ENCODE measurements at regions not wholly inside any gene's neighbourhood (a gene's known extent, or its start where the extent isn't known, plus 50 kb on each side); places are given as distances from the start of the nearest gene placed in this dataset.

DNA sequence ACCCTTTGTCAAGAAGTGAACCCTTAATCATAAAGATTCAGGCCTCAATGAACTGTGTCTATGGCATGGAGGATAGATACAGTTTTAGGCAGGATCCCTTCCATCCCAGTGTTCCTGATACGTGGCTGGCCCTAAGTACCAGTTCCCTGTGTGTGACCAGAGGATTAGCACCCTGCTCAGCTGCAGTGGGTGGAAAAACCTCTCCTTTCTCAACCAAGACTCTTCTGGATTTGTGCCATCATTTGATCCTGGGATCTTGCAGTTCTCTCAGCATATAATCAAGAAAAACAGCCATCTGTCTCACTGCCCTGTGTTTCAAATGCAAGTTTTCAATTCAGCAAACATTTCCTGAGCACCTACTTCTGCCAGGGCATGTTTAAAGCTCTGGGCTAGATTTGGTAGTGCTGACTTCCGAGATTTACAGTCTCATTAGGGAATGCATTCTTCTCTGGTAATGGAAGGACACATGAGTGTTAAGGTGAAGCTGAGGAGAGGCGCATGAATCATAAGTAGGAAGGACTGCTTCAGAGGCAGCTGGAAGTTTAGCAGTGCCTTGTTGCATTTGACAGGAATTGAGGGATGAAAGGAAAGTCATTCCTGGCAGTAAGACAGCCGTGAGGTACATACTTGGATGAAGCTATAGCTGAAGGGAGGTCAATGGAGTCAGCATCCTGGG, 388.3 kb downstream of the MFSD1 start:
- TF ChIP-seq, protein P1, sequence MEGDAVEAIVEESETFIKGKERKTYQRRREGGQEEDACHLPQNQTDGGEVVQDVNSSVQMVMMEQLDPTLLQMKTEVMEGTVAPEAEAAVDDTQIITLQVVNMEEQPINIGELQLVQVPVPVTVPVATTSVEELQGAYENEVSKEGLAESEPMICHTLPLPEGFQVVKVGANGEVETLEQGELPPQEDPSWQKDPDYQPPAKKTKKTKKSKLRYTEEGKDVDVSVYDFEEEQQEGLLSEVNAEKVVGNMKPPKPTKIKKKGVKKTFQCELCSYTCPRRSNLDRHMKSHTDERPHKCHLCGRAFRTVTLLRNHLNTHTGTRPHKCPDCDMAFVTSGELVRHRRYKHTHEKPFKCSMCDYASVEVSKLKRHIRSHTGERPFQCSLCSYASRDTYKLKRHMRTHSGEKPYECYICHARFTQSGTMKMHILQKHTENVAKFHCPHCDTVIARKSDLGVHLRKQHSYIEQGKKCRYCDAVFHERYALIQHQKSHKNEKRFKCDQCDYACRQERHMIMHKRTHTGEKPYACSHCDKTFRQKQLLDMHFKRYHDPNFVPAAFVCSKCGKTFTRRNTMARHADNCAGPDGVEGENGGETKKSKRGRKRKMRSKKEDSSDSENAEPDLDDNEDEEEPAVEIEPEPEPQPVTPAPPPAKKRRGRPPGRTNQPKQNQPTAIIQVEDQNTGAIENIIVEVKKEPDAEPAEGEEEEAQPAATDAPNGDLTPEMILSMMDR (IDR thresholded peaks at IDR 0.05): no peak
- no peak overlapping the region for H3K4me3 ChIP-seq
- DNase-seq (ENCODE audit: low spot score): no peak
- no peak overlapping the region for H3K27ac ChIP-seq

DNA sequence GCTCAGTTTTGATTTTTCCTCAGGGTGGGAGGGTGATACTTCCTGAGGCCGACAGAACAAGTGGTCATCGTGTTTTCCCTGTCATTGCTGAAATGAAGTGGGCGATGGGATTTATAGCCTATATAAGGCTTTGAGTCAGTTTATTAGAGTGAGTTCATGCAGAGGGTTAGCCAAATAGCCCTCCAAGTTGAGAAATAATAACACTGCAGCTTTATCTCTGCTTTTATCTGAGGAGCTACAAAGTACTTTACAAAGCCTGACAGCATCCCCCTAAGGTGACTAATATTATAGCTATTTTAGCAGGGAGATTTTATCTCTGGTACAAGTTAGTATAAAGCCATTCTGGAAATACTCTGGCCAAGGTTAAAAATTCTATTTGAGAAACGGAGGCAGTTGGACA, 389.6 kb downstream of the MFSD1 start:
- no peak for DNase-seq (ENCODE audit: low spot score)
- TF ChIP-seq, protein P1 (IDR thresholded peaks at IDR 0.05): no peak
- Histone ChIP-seq H3K27ac (no peak overlapping the region), H3K4me3 (no peak overlapping the region)

DNA sequence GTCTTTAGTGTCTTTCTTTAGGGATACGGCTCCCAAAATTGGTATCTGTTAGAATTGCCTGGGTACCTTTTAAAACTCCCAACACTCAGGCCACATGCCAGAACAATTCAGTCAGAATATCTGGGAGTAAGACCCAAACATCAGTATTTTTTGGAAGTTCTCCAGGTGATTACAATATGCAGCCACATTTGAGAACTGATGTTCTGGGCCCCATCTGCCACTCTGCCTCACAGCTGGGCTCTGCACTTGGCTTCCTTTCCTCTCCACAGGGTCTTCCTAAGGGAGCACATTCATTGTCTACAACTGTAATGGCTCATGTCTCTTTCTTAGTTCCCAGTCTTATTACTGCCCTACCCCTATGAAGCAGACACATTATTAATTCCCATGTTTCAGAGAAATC, 394.5 kb downstream of the MFSD1 start:
- Histone ChIP-seq H3K27ac (no peak overlapping the region), H3K4me3 (no peak overlapping the region)
- no peak for DNase-seq (ENCODE audit: low spot score)
- TF ChIP-seq, protein P1 (IDR thresholded peaks at IDR 0.05): no peak

DNA sequence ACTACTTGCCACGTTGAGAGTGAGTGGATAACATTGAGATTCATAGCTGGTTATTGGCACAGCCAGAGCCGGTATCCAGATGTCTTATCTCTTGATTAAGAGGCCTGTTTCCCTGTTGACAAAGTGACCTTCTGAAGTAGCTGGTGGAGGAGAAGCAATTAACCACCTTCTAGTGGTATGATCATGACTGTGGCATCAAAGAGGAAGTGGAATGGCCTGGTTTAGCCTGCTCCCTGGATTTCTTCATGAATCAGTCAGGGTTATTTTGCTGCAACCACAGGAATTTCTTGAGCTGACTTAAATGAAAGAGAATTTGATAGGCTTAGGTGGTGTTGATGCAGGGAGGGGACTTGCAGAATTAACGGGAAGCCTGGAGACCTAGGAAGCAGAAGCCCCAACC, 398.3 kb downstream of the MFSD1 start:
- no peak overlapping the region for H3K27ac ChIP-seq
- DNase-seq (ENCODE audit: low spot score): no peak
- H3K4me3 ChIP-seq: no peak overlapping the region
- TF ChIP-seq, protein P1 (IDR thresholded peaks at IDR 0.05): no peak

DNA sequence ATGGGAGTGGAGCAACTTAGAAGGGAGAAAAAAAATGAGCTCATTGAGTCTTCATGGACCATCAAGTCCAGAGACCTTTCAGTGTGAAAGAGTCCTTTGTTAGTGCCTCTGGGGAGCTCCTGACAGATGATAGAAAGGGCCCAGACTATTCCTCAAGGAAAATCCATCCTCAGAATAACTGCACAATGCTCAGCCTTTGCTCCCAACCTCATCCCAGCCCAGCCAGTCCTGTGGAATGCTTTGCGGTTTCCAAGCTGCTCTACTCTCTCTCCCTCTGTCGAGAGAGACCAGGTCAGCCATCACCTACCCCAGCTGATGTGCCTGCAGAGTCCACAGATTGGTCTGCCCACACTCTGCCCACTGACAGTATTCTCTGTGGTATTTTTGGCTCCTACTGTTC, 406.2 kb downstream of the MFSD1 start:
- no peak for DNase-seq (ENCODE audit: low spot score)

DNA sequence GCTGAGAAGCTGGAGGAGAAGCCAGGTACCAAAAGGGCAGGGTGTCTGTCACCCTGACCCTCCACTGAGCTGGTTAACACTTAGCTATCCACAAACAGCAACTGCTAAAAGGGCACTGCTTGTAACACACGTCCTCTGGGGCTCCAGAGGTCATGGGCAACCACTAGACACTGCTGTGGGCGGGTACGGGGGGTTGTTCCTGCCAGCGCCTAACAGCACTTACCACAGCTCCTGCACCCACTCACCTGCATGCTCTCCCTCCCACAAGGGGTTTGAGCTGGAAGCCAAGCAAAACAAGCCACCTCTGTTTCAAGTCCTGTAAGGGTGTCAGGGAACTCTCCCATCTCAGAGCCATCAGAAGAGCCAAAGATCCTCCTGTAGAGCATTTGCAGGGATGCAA, 407.6 kb downstream of the MFSD1 start:
- DNase-seq (ENCODE audit: low spot score): no peak
- TF ChIP-seq, protein P1 (IDR thresholded peaks at IDR 0.05): no peak

More for the DNA sequence above, 406.2 kb downstream of the MFSD1 start:
- Histone ChIP-seq H3K27ac (no peak overlapping the region), H3K4me3 (no peak overlapping the region)
- TF ChIP-seq, protein P1 (IDR thresholded peaks at IDR 0.05): no peak

DNA sequence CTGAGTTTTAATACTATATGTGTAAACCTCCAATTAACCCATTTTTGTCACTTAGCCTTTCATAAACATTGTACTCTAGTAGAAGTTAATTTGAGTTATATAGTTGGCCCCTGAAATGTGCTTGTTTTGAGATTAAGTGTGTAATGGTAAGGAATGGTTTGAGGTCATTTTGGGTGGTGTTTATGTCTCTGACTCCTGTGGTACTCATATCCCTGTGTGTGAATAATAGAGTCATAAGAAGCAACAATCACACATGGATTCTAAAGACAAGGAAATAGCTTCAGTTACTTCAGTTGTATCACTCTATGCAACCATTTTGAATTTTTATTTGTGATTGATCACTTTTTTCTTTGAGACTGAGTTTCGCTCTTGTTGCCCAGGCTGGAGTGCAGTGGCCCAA, 408.5 kb downstream of the MFSD1 start:
- TF ChIP-seq, protein P1 (IDR thresholded peaks at IDR 0.05): no peak
- H3K27ac ChIP-seq: no peak overlapping the region
- DNase-seq (ENCODE audit: low spot score): no peak
- no peak overlapping the region for H3K4me3 ChIP-seq

More for the DNA sequence above, 407.6 kb downstream of the MFSD1 start:
- H3K4me3 ChIP-seq: no peak overlapping the region
- H3K27ac ChIP-seq: no peak overlapping the region

Data from coronary artery (tissue), 2 donors.